SK-N-MC (cell line): ENCODE measurements at regions not wholly inside any gene's neighbourhood (a gene's known extent, or its start where the extent isn't known, plus 50 kb on each side); places are given as distances from the start of the nearest gene placed in this dataset.

Experiments
- DNase-seq: peaks from one replicate; pipeline ENCODE4 v3.0.0-alpha.2; 2011; ENCODE audit warnings: low read depth, low spot score
- H3K27ac ChIP-seq: fragments of 200-600 bp; sonication (generic); 2 replicates; pipeline ENCODE4 v1.5.1; 2016; ENCODE audit warnings: mixed run types
- H3K36me3 ChIP-seq: fragments of 200-600 bp; sonication (generic); 2 replicates; pipeline ENCODE4 v1.6.1; 2017; ENCODE audit warnings: antibody characterized with exemption, low read length, mixed read lengths; ENCODE audit not compliant: insufficient read depth
- H3K4me3 ChIP-seq: fragments of 200-600 bp; sonication (generic); 2 replicates; pipeline ENCODE4 v1.5.1; 2016
- H3K9ac ChIP-seq: fragments of 200-600 bp; sonication (generic); 2 replicates; pipeline ENCODE4 v1.8.0; 2017; ENCODE audit warnings: mixed run types, mixed read lengths; ENCODE audit not compliant: insufficient read length
- H3K9me3 ChIP-seq: fragments of 200-600 bp; sonication (generic); 2 replicates; pipeline ENCODE4 v1.6.1; 2017; ENCODE audit warnings: low read depth, mild to moderate bottlenecking, antibody characterized with exemption, low read length, moderate library complexity, mixed read lengths
- EZH2 ChIP-seq: fragments of 200-600 bp; sonication (generic); IDR thresholded peaks from one replicate; pipeline ENCODE4 v1.6.1; 2017; ENCODE audit warnings: antibody characterized with exemption
- FOXP2 ChIP-seq: optimal IDR thresholded peaks from 2 replicates; pipeline ENCODE3; 2011; ENCODE audit warnings: mild to moderate bottlenecking, moderate library complexity; ENCODE audit not compliant: insufficient read depth; ENCODE audit errors: extremely low read length, control extremely low read depth
- POLR2AphosphoS5 ChIP-seq: IDR thresholded peaks from 2 replicates; pipeline ENCODE4 v1.6.1; 2012; ENCODE audit warnings: mild to moderate bottlenecking, low read depth, low read length, borderline replicate concordance

- no peak overlapping the region for H3K27ac ChIP-seq
- no peak overlapping the region for H3K9ac ChIP-seq
- DNase-seq = no peak
- H3K4me3 ChIP-seq = no peak overlapping the region
- H3K36me3 ChIP-seq = no peaks in the 10 kb centered on the region
- TF ChIP-seq FOXP2 = no peak
- no peak for TF ChIP-seq EZH2
- no peak for TF ChIP-seq POLR2AphosphoS5
- H3K9me3 ChIP-seq = no peaks in the 10 kb centered on the region
Observed at GRCh38 chr9:121566481-121567465, 67.1 kb upstream of the GGTA1 start.

GRCh38 chr9:121567500-121568342 lies 68.1 kb upstream of the GGTA1 start:
- Histone ChIP-seq H3K9me3 (no peaks in the 10 kb centered on the region), H3K9ac (no peak overlapping the region), H3K4me3 (no peak overlapping the region), H3K36me3 (no peaks in the 10 kb centered on the region), H3K27ac (no peak overlapping the region)
- TF ChIP-seq EZH2 (no peak), POLR2AphosphoS5 (no peak), FOXP2 (no peak)
- DNase-seq = no peak

GRCh38 chr9:121568343-121569265 lies 69.0 kb upstream of the GGTA1 start:
- Histone ChIP-seq H3K4me3 (no peak overlapping the region), H3K9ac (no peak overlapping the region), H3K9me3 (no peaks in the 10 kb centered on the region), H3K36me3 (no peaks in the 10 kb centered on the region), H3K27ac (no peak overlapping the region)
- DNase-seq = no peak
- TF ChIP-seq EZH2 (no peak), FOXP2 (no peak), POLR2AphosphoS5 (no peak)

- Histone ChIP-seq H3K9me3 (no peaks in the 10 kb centered on the region), H3K4me3 (no peak overlapping the region), H3K36me3 (no peaks in the 10 kb centered on the region), H3K9ac (no peak overlapping the region), H3K27ac (no peak overlapping the region)
- DNase-seq = no peak
- TF ChIP-seq POLR2AphosphoS5 = no peak
- no peak for TF ChIP-seq FOXP2
- no peak for TF ChIP-seq EZH2
Observed at GRCh38 chr9:121569266-121569648, 69.6 kb upstream of the GGTA1 start.

- no peak overlapping the region for H3K27ac ChIP-seq
Observed at GRCh38 chr9:121572581-121572980, 72.9 kb upstream of the GGTA1 start.

GRCh38 chr9:121573717-121574485 lies 74.3 kb upstream of the GGTA1 start:
- H3K9ac ChIP-seq = no peak overlapping the region
- no peaks in the 10 kb centered on the region for H3K9me3 ChIP-seq
- no peaks in the 10 kb centered on the region for H3K36me3 ChIP-seq
- no peak overlapping the region for H3K4me3 ChIP-seq
- TF ChIP-seq FOXP2 (no peak), EZH2 (no peak), POLR2AphosphoS5 (no peak)
- H3K27ac ChIP-seq = no peak overlapping the region
- no peak for DNase-seq

More at GRCh38 chr9:121572581-121572980, 72.9 kb upstream of the GGTA1 start:
- Histone ChIP-seq H3K9me3 (no peaks in the 10 kb centered on the region), H3K36me3 (no peaks in the 10 kb centered on the region), H3K4me3 (no peak overlapping the region), H3K9ac (no peak overlapping the region)
- no peak for TF ChIP-seq POLR2AphosphoS5
- TF ChIP-seq FOXP2 = no peak
- no peak for TF ChIP-seq EZH2
- DNase-seq = no peak

- Histone ChIP-seq H3K9ac (no peak overlapping the region), H3K36me3 (no peaks in the 10 kb centered on the region), H3K9me3 (no peaks in the 10 kb centered on the region), H3K4me3 (no peak overlapping the region), H3K27ac (no peak overlapping the region)
- no peak for DNase-seq
- TF ChIP-seq POLR2AphosphoS5 (no peak), FOXP2 (no peak), EZH2 (no peak)
Observed at GRCh38 chr9:121574774-121575519, 75.3 kb upstream of the GGTA1 start.
